C4-2B (cell line): ENCODE measurements at regions not wholly inside any gene's neighbourhood (a gene's known extent, or its start where the extent isn't known, plus 50 kb on each side); places are given as distances from the start of the nearest gene placed in this dataset.

Experiments
- CTCF ChIP-seq: fragments of 450-650 bp; conservative IDR thresholded peaks from 2 replicates; pipeline ENCODE4 v1.5.1; 2017; ENCODE audit warnings: mild to moderate bottlenecking
- ZFX ChIP-seq: fragments of 450-650 bp; IDR thresholded peaks from 2 replicates; pipeline ENCODE4 v1.6.1; 2017

DNA sequence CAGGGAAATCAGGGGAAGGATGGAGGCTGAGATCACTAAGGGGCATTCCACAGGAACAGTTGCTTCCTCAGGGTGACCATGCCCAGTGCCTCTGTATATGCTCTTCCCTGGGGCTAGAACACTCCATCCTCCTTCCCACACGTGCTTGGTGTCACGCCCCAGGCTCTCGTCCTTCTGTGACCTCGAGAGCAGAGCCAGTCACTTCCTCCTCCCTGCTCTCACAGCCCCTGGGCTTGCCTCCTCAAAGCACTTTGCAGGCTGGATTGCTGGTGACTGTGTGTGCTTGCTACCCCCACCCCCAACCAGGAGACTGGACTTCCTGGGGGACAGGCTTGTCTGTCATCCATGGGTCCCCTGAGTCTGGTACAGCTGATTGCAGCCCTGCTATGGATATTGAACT lies 56.5 kb upstream of the AMPD3 start:
- TF ChIP-seq CTCF = no peak
- no peak for TF ChIP-seq ZFX
